GM18951 (cell line): ENCODE measurements at regions not wholly inside any gene's neighbourhood (a gene's known extent, or its start where the extent isn't known, plus 50 kb on each side); places are given as distances from the start of the nearest gene placed in this dataset.

Source experiments
- POLR2A ChIP-seq: IDR thresholded peaks from 4 replicates; pipeline ENCODE4 v1.6.1; 2011; ENCODE audit warnings: mild to moderate bottlenecking; ENCODE audit not compliant: insufficient read length, insufficient read depth; ENCODE audit errors: extremely low read depth
- in situ Hi-C: fragments of 300-500 bp; cut with MboI; formaldehyde crosslinking; loops from one replicate; pipeline ENCODE4 v1.12.0; 2022; ENCODE audit warnings: low sequenced_read_pairs, mixed read lengths, inconsistent platforms; ENCODE audit not compliant: unreplicated experiment

DNA sequence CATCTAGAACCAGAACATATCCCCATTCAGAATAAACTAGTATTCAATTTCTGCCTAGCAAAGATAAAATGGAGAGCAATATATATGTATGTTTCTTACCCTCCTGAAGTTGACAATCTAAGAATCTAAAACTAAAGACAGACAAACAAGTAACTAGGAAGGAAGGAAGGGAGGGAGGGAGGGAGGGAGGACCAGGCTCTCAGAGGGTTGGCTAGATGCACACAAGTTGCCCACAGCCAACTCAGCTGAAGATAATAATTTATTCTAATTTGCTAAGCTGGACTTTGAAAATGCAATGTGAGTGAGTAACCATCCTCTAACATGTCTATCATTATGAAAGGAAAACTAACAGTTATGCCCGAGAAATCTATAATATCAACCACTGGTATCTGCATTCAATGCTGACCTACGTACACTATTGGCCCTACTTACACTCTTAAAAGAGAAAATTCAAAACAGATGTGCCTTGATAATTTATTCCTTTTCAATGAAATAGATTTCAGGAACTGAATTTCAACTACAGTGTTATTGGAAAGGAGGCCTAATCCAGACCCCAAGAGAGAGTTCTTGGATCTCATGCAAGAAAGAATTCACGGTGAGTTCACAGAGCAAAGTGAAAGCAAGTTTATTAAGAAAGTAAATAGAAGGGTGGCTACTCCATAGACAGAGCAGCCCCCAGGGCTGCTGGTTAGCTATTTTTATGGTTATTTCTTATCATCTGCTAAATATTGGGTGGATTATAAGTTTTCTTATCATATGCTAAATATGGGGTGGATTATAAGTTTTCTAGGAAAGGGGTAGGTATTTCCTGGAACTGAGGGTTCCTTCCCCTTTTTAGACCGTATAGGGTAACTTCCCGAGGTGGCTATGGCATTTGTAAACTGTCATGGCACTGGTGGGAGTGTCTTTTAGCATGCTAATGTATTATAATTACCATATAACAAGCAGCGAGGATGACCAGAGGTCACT, 288.5 kb upstream of the SLC39A10 start:
- TF ChIP-seq POLR2A, result no peak

GRCh38 chr2:195367809-195368208, 289.2 kb upstream of the SLC39A10 start:
- in situ Hi-C loops, result no loop called here
- TF ChIP-seq POLR2A, result no peak

More for the DNA sequence above, 288.5 kb upstream of the SLC39A10 start:
- in situ Hi-C loops, result no loop called here

- in situ Hi-C loops, result no loop called here
Measured at GRCh38 chr2:195364015-195364965, 292.7 kb upstream of the SLC39A10 start.

GRCh38 chr2:195363496-195363895, 293.5 kb upstream of the SLC39A10 start:
- TF ChIP-seq POLR2A, result no peak

More at GRCh38 chr2:195364015-195364965, 292.7 kb upstream of the SLC39A10 start:
- no peak for TF ChIP-seq POLR2A

GRCh38 chr2:195360242-195360641, 296.8 kb upstream of the SLC39A10 start:
- in situ Hi-C loops, result no loop called here

More at GRCh38 chr2:195363496-195363895, 293.5 kb upstream of the SLC39A10 start:
- in situ Hi-C loops, result no loop called here

GRCh38 chr2:195359043-195359735, 297.8 kb upstream of the SLC39A10 start:
- in situ Hi-C loops, result no loop called here
- no peak for TF ChIP-seq POLR2A

More at GRCh38 chr2:195360242-195360641, 296.8 kb upstream of the SLC39A10 start:
- TF ChIP-seq POLR2A, result no peak

GRCh38 chr2:195356920-195357440, 300.0 kb upstream of the SLC39A10 start:
- TF ChIP-seq POLR2A, result no peak
- in situ Hi-C loops, result no loop called here

DNA sequence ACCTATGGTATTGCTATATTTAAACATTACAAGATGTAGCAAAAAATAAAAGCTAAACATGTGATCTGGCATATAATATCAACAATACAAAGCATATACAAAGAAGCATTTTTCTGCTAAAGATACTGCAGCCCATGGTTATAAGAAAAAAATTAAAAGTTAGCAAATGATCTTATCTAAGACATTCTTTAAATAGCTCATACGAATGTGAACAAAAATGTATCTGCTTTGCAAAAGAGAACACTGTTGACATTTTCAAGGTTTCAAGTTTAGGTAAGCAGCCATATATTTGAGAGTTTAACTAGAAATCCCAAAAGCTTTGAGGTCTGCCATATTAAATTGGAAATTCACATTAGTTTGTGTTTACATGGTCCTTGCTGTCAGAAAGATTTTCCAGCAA, 301.0 kb upstream of the SLC39A10 start:
- in situ Hi-C loops, result no loop called here
- TF ChIP-seq POLR2A, result no peak

- no peak for TF ChIP-seq POLR2A
- in situ Hi-C loops, result no loop called here
Measured at GRCh38 chr2:195352581-195352980, 304.4 kb upstream of the SLC39A10 start.

GRCh38 chr2:195343942-195344530, 313.0 kb upstream of the SLC39A10 start:
- TF ChIP-seq POLR2A, result no peak
- in situ Hi-C loops, result no loop called here

DNA sequence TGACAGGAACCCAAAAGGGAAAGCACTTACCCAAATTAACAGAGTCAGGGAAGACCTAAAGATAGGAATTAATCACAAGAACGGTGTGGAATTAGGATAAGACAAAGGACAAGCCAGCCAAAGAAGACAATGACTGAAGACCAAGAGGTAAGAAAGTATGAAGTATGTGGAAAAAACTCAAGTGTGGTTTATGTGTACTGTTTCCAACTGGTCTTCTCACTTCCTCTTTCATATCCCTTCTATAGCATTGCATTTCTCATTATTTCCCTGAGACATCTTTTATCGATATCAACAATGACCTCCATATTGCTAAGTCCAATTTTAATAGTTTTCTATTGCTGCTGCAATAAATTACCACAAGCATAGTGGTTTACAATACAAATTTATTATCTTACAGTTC, 313.5 kb upstream of the SLC39A10 start:
- no peak for TF ChIP-seq POLR2A
- in situ Hi-C loops, result no loop called here

DNA sequence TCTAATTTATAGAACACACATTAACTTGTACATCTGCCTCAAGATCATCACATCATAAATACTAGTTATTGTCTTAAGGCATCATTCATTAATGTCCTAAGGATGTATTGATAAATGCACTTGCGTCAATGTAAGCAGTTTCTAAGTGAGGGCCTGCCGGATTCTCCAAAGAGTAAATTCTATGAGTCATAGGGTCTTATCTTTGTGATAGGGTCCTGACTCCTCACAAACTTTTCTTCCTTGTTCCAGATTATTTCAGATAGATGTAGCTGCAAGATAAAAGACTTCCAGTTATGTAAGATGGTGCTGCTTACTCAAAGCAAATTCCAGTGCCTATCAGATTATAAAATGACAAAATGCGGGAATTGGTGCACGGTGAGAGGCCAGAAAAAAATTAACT, 315.0 kb upstream of the SLC39A10 start:
- TF ChIP-seq POLR2A, result no peak
- in situ Hi-C loops, result no loop called here

- in situ Hi-C loops, result loop anchor here (10.0 kb wide), 1 partner anchor 76 kb away; no protein-coding TSS in a partner anchor
Measured at GRCh38 chr2:195338856-195339255, 318.2 kb upstream of the SLC39A10 start.

More at GRCh38 chr2:195338856-195339255, 318.2 kb upstream of the SLC39A10 start:
- TF ChIP-seq POLR2A, result no peak
